Prostate gland (tissue), 2 donors: ENCODE measurements at regions not wholly inside any gene's neighbourhood (a gene's known extent, or its start where the extent isn't known, plus 50 kb on each side); places are given as distances from the start of the nearest gene placed in this dataset.
"Not testable (repeated sequence)": the region's sequence is repeated elsewhere in the genome, so short reads cannot be mapped to it uniquely, and the experiment has no call there.

Experiments
- DNase-seq: peaks from one replicate; pipeline ENCODE4 v3.0.0-alpha.2; 2019; ENCODE audit warnings: low spot score
- H3K27ac ChIP-seq, 2 donors: fragments of 200-600 bp; sonication (generic); 2 replicates each; pipeline ENCODE4 v1.5.1; 2017 to 2019
- H3K27me3 ChIP-seq: fragments of 200-600 bp; sonication (generic); replicated peaks from 2 replicates; pipeline ENCODE4 v1.5.1; 2019; ENCODE audit not compliant: insufficient read depth
- H3K36me3 ChIP-seq, 2 donors: fragments of 200-600 bp; sonication (generic); 1 replicate in 1 of 2; 2 replicates in 1 of 2; pipeline versions ENCODE4 v1.5.1 to v1.8.1; 2017 to 2019
- H3K4me1 ChIP-seq: fragments of 200-600 bp; sonication (generic); replicated peaks from 2 replicates; pipeline ENCODE4 v1.5.1; 2019
- H3K4me3 ChIP-seq, 2 donors: fragments of 200-600 bp; sonication (generic); 2 replicates each; pipeline ENCODE4 v1.5.1; 2017 to 2019
- H3K9me3 ChIP-seq: fragments of 200-600 bp; sonication (generic); 2 replicates; pipeline ENCODE4 v1.5.1; 2017
- CTCF ChIP-seq, 4 experiments: fragments of 200-600 bp in 2 of 4; fragments of 450-650 bp in 2 of 4; sonication (generic) in 2 of 4; IDR thresholded peaks; 1 replicate in 3 of 4; 2 replicates in 1 of 4; pipeline ENCODE4 v1.5.1; 2016 to 2019; ENCODE audit warnings: antibody characterized with exemption in 4 of 4, mild to moderate bottlenecking in 2 of 4, moderate library complexity in 2 of 4
- POLR2A ChIP-seq: fragments of 450-650 bp; IDR thresholded peaks from one replicate; pipeline ENCODE4 v1.6.1; 2016; ENCODE audit warnings: antibody characterized with exemption, mild to moderate bottlenecking
- POLR2AphosphoS5 ChIP-seq: sonication (generic); formaldehyde crosslinking; IDR thresholded peaks from one replicate; pipeline ENCODE4 v1.6.1; 2017; ENCODE audit warnings: antibody characterized with exemption
- WGBS: methylation state at CpG from one replicate; pipeline ENCODE4 v1.1.5; 2018; 5-methylcytosine and 5-hydroxymethylcytosine counted together
- intact Hi-C: fragments of 100-400 bp; cut with DNase I; formaldehyde crosslinking; loops from one replicate; pipeline ENCODE4 v1.14.2; 2022

- Histone ChIP-seq H3K36me3 (no peaks in the 10 kb centered on the region), H3K4me3 (no peak overlapping the region), H3K27ac (no peak overlapping the region), H3K27me3 (no peaks in the 10 kb centered on the region), H3K4me1 (no peaks in the 10 kb centered on the region), H3K9me3 (no peaks in the 10 kb centered on the region)
- WGBS, result 91% methylated on average over 24 of the region's 24 CpGs
- TF ChIP-seq POLR2AphosphoS5 (no peak), CTCF (IDR thresholded peaks at IDR 0.05) (no peak), POLR2A (no peak)
- DNase-seq, result no peak
- intact Hi-C loops, result no loop called here
These were observed 76.1 kb upstream of the ALKAL2 start for GRCh38 chr2:363824-364470.

DNA sequence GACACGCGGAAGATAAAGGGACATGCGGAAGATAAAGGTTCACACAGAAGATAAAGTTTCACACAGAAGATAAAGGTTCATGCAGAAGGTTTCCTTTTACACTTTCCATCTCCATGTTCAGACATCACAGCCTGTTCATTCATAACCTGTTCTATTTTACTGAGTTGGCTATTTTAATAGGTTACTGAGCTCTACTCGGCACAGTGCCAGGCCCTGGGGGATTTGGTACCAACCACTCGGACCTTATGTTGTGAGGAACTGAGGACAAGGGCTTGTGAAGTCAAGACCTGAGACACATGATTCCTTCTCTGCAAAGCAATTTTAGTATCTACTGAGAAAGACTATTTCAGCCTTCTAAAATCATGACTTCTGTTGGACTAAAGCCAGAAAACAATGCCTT lies 75.0 kb upstream of the ALKAL2 start:
- Histone ChIP-seq H3K4me3 (no peak overlapping the region), H3K9me3 (no peaks in the 10 kb centered on the region), H3K4me1 (no peaks in the 10 kb centered on the region), H3K27me3 (no peaks in the 10 kb centered on the region), H3K36me3 (no peaks in the 10 kb centered on the region), H3K27ac (no peak overlapping the region)
- DNase-seq, result no peak
- WGBS, result 77% methylated on average over 5 of the region's 5 CpGs
- TF ChIP-seq POLR2A (no peak), POLR2AphosphoS5 (no peak), CTCF (IDR thresholded peaks at IDR 0.05) (no peak)
- intact Hi-C loops, result no loop called here

GRCh38 chr2:360124-360523 lies 72.2 kb upstream of the ALKAL2 start:
- no peak for DNase-seq

DNA sequence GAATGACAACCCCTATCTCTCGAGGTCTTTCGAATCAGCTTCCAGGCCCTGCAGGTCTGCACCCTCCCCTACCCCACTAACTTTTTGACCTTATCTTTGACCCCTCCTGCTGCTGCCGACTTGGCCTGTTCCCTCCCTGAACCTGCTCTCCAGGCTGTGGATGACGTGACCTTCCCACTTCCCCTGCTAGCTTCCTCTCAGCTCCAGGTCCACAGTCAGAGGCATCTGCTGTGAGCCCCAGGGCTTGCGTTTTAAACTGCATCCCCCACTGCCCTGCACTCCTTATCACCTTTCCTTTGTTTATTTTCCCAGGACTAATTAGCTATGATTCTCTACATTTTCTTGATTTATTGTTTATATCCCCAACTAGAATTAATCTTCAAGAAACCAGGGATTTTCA lies 71.2 kb upstream of the ALKAL2 start:
- H3K27ac ChIP-seq, result no peak overlapping the region
- no peak overlapping the region for H3K4me3 ChIP-seq
- H3K27me3 ChIP-seq, result peaks cover 3% of the 10 kb centered on the region
- H3K9me3 ChIP-seq, result no peaks in the 10 kb centered on the region
- intact Hi-C loops, result no loop called here
- no peaks in the 10 kb centered on the region for H3K36me3 ChIP-seq
- 68% methylated on average over 5 of the region's 5 CpGs for WGBS
- no peak for DNase-seq
- H3K4me1 ChIP-seq, result no peaks in the 10 kb centered on the region
- TF ChIP-seq CTCF (IDR thresholded peaks at IDR 0.05) (no peak), POLR2A (no peak), POLR2AphosphoS5 (no peak)

More at GRCh38 chr2:360124-360523, 72.2 kb upstream of the ALKAL2 start:
- intact Hi-C loops, result no loop called here
- Histone ChIP-seq H3K27me3 (peaks cover 3% of the 10 kb centered on the region), H3K9me3 (no peaks in the 10 kb centered on the region), H3K4me1 (no peaks in the 10 kb centered on the region), H3K36me3 (no peaks in the 10 kb centered on the region), H3K4me3 (no peak overlapping the region), H3K27ac (no peak overlapping the region)
- TF ChIP-seq CTCF (IDR thresholded peaks at IDR 0.05), result no peak
- no peak for TF ChIP-seq POLR2A
- no peak for TF ChIP-seq POLR2AphosphoS5
- 86% methylated on average over 4 of the region's 4 CpGs for WGBS

GRCh38 chr2:357811-358210 lies 69.9 kb upstream of the ALKAL2 start:
- Histone ChIP-seq H3K4me3 (no peak overlapping the region), H3K36me3 (no peaks in the 10 kb centered on the region), H3K27me3 (peaks cover 3% of the 10 kb centered on the region), H3K4me1 (no peaks in the 10 kb centered on the region), H3K27ac (no peak overlapping the region), H3K9me3 (no peaks in the 10 kb centered on the region)
- TF ChIP-seq POLR2A (no peak), CTCF (IDR thresholded peaks at IDR 0.05) (no peak), POLR2AphosphoS5 (no peak)
- 58% methylated on average over 2 of the region's 2 CpGs for WGBS
- intact Hi-C loops, result no loop called here
- DNase-seq, result no peak

DNA sequence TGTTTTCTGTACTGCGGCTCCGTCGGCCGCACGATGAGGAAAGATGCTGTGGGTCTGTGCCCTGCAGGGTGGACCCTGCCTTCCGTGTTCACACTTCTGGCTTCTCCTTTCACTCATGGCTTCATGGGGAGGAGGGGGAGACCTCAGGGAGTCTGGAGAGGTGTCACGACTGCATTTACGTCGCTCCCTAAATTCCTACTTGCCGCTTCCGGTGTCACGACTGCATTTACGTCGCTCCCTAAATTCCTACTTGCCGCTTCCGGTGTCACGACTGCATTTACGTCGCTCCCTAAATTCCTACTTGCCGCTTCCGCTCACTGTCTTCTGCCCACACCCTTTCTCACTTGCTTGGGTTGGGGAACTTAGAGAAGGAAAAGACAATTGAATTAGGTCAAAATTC lies 68.4 kb upstream of the ALKAL2 start:
- intact Hi-C loops, H3K27ac ChIP-seq, H3K27me3 ChIP-seq, DNase-seq, H3K9me3 ChIP-seq, H3K4me1 ChIP-seq, H3K36me3 ChIP-seq, H3K4me3 ChIP-seq: not testable (repeated sequence)
- 84% methylated on average over 21 of the region's 21 CpGs for WGBS
